ENCODE measurements at regions not wholly inside any gene's neighbourhood (a gene's known extent, or its start where the extent isn't known, plus 50 kb on each side); places are given as distances from the start of the nearest gene placed in this dataset.

GRCh38 chr18:30343090-30343489 lies 699.5 kb downstream of the DSC3 start:
- no peak for DNase-seq
- no peak overlapping the region for H3K27ac Mint-ChIP-seq
- ChIA-PET POLR2A (no interaction called here), CTCF (no interaction called here)
- H3K4me1 Mint-ChIP-seq, result no peaks in the 10 kb centered on the region
- no peaks in the 10 kb centered on the region for H3K36me3 Mint-ChIP-seq (ENCODE audit: low read depth)
- no peak overlapping the region for H3K4me3 Mint-ChIP-seq
- H3K27me3 Mint-ChIP-seq, result no peaks in the 10 kb centered on the region
- peaks cover 2% of the 10 kb centered on the region for H3K9me3 Mint-ChIP-seq

- Mint-ChIP-seq H3K27me3 (no peaks in the 10 kb centered on the region), H3K4me1 (no peaks in the 10 kb centered on the region), H3K4me3 (no peak overlapping the region), H3K36me3 (ENCODE audit: low read depth) (no peaks in the 10 kb centered on the region), H3K9me3 (peaks cover 2% of the 10 kb centered on the region), H3K27ac (no peak overlapping the region)
- ChIA-PET POLR2A (no interaction called here), CTCF (no interaction called here)
- DNase-seq, result no peak
These were observed 699.9 kb downstream of the DSC3 start for GRCh38 chr18:30342675-30343074.

GRCh38 chr18:30334781-30335180 lies 707.8 kb downstream of the DSC3 start:
- Mint-ChIP-seq H3K4me3 (no peak overlapping the region), H3K9me3 (no peaks in the 10 kb centered on the region), H3K27ac (no peak overlapping the region), H3K36me3 (ENCODE audit: low read depth) (no peaks in the 10 kb centered on the region), H3K4me1 (no peaks in the 10 kb centered on the region), H3K27me3 (no peaks in the 10 kb centered on the region)
- ChIA-PET POLR2A (no interaction called here), CTCF (no interaction called here)
- DNase-seq, result no peak

DNA sequence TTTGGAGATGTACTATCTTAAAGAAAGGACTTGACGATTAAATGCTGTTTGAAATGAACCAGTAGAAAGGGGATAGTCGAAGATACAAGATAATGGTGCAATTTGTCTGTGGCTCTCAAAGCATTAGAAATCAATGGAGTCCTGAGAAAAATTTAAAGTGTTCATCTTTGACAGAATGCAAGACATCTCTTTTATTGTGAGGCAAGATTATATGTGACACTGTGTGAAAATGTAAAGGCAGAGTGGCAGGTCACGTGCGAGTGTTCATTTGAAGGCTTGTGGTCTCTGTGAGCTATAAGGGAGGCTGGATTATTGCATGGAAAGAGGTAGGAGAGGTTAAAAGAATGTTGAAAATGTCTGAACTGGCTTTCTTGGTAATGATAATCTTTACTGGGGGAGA lies 709.2 kb downstream of the DSC3 start:
- no peaks in the 10 kb centered on the region for H3K4me1 Mint-ChIP-seq
- no peak for DNase-seq
- POLR2A ChIA-PET, result no interaction called here
- H3K36me3 Mint-ChIP-seq (ENCODE audit: low read depth), result no peaks in the 10 kb centered on the region
- no peaks in the 10 kb centered on the region for H3K9me3 Mint-ChIP-seq
- CTCF ChIA-PET, result no interaction called here
- no peaks in the 10 kb centered on the region for H3K27me3 Mint-ChIP-seq
- no peak overlapping the region for H3K4me3 Mint-ChIP-seq
- no peak overlapping the region for H3K27ac Mint-ChIP-seq

GRCh38 chr18:30328839-30329238 lies 713.7 kb downstream of the DSC3 start:
- H3K36me3 Mint-ChIP-seq (ENCODE audit: low read depth), result no peaks in the 10 kb centered on the region
- CTCF ChIA-PET, result no interaction called here
- H3K4me1 Mint-ChIP-seq, result no peaks in the 10 kb centered on the region
- H3K27ac Mint-ChIP-seq, result no peak overlapping the region
- H3K4me3 Mint-ChIP-seq, result no peak overlapping the region
- no peaks in the 10 kb centered on the region for H3K9me3 Mint-ChIP-seq
- POLR2A ChIA-PET, result no interaction called here
- H3K27me3 Mint-ChIP-seq, result no peaks in the 10 kb centered on the region
- no peak for DNase-seq

GRCh38 chr18:30302181-30302580 lies 740.4 kb downstream of the DSC3 start:
- CTCF ChIA-PET, result no interaction called here
- no peaks in the 10 kb centered on the region for H3K27me3 Mint-ChIP-seq
- DNase-seq, result no peak
- POLR2A ChIA-PET, result no interaction called here
- no peaks in the 10 kb centered on the region for H3K36me3 Mint-ChIP-seq (ENCODE audit: low read depth)
- no peak overlapping the region for H3K4me3 Mint-ChIP-seq
- H3K9me3 Mint-ChIP-seq, result peaks cover 5% of the 10 kb centered on the region
- H3K27ac Mint-ChIP-seq, result no peak overlapping the region
- no peaks in the 10 kb centered on the region for H3K4me1 Mint-ChIP-seq

GRCh38 chr18:30298769-30299168 lies 743.8 kb downstream of the DSC3 start:
- Mint-ChIP-seq H3K36me3 (ENCODE audit: low read depth) (no peaks in the 10 kb centered on the region), H3K9me3 (peaks cover 5% of the 10 kb centered on the region), H3K4me3 (no peak overlapping the region), H3K27ac (no peak overlapping the region), H3K27me3 (no peaks in the 10 kb centered on the region), H3K4me1 (no peaks in the 10 kb centered on the region)
- POLR2A ChIA-PET, result no interaction called here
- CTCF ChIA-PET, result no interaction called here
- DNase-seq, result no peak

- ChIA-PET CTCF (no interaction called here), POLR2A (no interaction called here)
- no peak overlapping the region for H3K27ac Mint-ChIP-seq
- no peaks in the 10 kb centered on the region for H3K27me3 Mint-ChIP-seq
- no peaks in the 10 kb centered on the region for H3K36me3 Mint-ChIP-seq (ENCODE audit: low read depth)
- DNase-seq, result no peak
- no peaks in the 10 kb centered on the region for H3K4me1 Mint-ChIP-seq
- H3K4me3 Mint-ChIP-seq, result no peak overlapping the region
- no peaks in the 10 kb centered on the region for H3K9me3 Mint-ChIP-seq
These were observed 753.7 kb downstream of the DSC3 start for GRCh38 chr18:30288662-30289414.

GRCh38 chr18:30280861-30281470 lies 761.6 kb downstream of the DSC3 start:
- ChIA-PET CTCF (no interaction called here), POLR2A (no interaction called here)
- Mint-ChIP-seq H3K9me3 (no peaks in the 10 kb centered on the region), H3K27me3 (no peaks in the 10 kb centered on the region), H3K4me3 (no peak overlapping the region), H3K36me3 (ENCODE audit: low read depth) (no peaks in the 10 kb centered on the region), H3K27ac (no peak overlapping the region), H3K4me1 (no peaks in the 10 kb centered on the region)
- peak; percentile 9 for DNase-seq

DNA sequence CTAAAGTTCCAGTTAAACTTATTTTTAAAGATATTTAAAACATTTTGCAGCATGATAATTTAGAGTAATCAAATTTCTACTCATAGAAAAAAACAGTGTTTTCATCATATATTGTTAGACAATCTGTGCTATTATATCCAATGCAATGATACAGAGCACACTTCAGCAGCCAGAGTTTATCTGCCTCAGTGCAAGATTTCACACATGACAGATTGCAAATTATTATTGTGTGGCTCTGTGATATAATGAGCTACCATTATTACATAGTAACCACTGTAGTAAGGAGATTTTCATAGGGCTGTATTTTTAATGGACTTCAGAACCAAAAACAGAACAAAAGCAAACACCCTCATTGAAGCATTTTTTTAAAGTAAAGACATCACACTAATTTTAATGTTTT lies 762.4 kb downstream of the DSC3 start:
- ChIA-PET POLR2A (no interaction called here), CTCF (interaction anchor here (0.6 kb wide), 1 partner anchor 431 kb away, joined by 3 read pairs; no protein-coding TSS in a partner anchor)
- Mint-ChIP-seq H3K9me3 (no peaks in the 10 kb centered on the region), H3K27me3 (no peaks in the 10 kb centered on the region), H3K4me3 (no peak overlapping the region), H3K4me1 (no peaks in the 10 kb centered on the region), H3K36me3 (ENCODE audit: low read depth) (no peaks in the 10 kb centered on the region), H3K27ac (no peak overlapping the region)
- no peak for DNase-seq

DNA sequence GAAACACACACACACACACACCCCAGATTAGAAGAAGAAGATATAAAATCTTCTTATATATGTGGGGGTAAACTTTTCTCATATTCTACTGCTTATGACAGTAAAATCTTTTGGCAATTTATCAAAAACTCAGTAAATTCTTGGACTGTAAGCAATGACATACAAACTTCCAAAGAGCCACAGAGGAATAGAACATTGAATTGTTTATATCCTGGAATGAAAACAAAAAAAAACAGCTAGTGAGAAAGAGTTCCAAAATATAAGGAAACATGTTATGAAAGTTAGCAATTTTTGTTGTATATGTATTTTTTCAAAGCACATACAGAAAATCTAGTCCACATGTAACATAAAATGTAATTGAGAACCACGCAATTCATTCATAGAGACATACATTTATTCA lies 764.9 kb downstream of the DSC3 start:
- no peaks in the 10 kb centered on the region for H3K27me3 Mint-ChIP-seq
- no peak overlapping the region for H3K27ac Mint-ChIP-seq
- H3K36me3 Mint-ChIP-seq (ENCODE audit: low read depth), result no peaks in the 10 kb centered on the region
- CTCF ChIA-PET, result no interaction called here
- no peaks in the 10 kb centered on the region for H3K9me3 Mint-ChIP-seq
- no peaks in the 10 kb centered on the region for H3K4me1 Mint-ChIP-seq
- DNase-seq, result no peak
- POLR2A ChIA-PET, result no interaction called here
- H3K4me3 Mint-ChIP-seq, result no peak overlapping the region

DNA sequence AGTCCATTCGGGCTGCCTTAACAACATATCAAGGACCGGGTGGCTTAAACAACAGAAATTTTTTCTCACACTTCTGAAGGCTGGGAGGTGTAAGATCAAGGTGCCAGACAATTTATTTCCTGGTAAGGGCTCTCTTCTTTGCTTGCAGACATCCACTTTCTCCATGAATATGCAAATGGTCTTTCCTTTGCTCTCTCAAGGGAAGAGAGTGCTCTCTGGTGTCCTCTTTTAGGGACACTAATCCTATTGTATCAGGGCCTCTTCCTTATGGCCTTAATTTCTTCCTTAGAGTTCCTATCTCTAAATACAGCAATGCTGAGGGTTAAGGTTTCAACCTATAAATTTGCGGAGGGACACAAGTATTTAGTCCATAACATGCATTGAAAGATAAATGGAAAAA lies 770.8 kb downstream of the DSC3 start:
- ChIA-PET POLR2A (no interaction called here), CTCF (no interaction called here)
- no peaks in the 10 kb centered on the region for H3K4me1 Mint-ChIP-seq
- no peak overlapping the region for H3K27ac Mint-ChIP-seq
- no peaks in the 10 kb centered on the region for H3K9me3 Mint-ChIP-seq
- no peak overlapping the region for H3K4me3 Mint-ChIP-seq
- no peaks in the 10 kb centered on the region for H3K36me3 Mint-ChIP-seq (ENCODE audit: low read depth)
- H3K27me3 Mint-ChIP-seq, result no peaks in the 10 kb centered on the region
- no peak for DNase-seq

- H3K36me3 Mint-ChIP-seq (ENCODE audit: low read depth), result no peaks in the 10 kb centered on the region
- H3K9me3 Mint-ChIP-seq, result peaks cover 2% of the 10 kb centered on the region
- POLR2A ChIA-PET, result no interaction called here
- no peak overlapping the region for H3K27ac Mint-ChIP-seq
- no peak for DNase-seq
- CTCF ChIA-PET, result no interaction called here
- no peaks in the 10 kb centered on the region for H3K4me1 Mint-ChIP-seq
- H3K27me3 Mint-ChIP-seq, result no peaks in the 10 kb centered on the region
- no peak overlapping the region for H3K4me3 Mint-ChIP-seq
These were observed 777.4 kb downstream of the DSC3 start for GRCh38 chr18:30265190-30265589.

GRCh38 chr18:30254331-30254730 lies 788.2 kb downstream of the DSC3 start:
- DNase-seq, result no peak
- CTCF ChIA-PET, result no interaction called here

More at GRCh38 chr18:30254331-30254730, 788.2 kb downstream of the DSC3 start:
- no peak overlapping the region for H3K4me3 Mint-ChIP-seq
- no peaks in the 10 kb centered on the region for H3K36me3 Mint-ChIP-seq (ENCODE audit: low read depth)
- H3K27ac Mint-ChIP-seq, result no peak overlapping the region
- no peaks in the 10 kb centered on the region for H3K9me3 Mint-ChIP-seq
- H3K4me1 Mint-ChIP-seq, result no peaks in the 10 kb centered on the region
- POLR2A ChIA-PET, result no interaction called here
- no peaks in the 10 kb centered on the region for H3K27me3 Mint-ChIP-seq

Data from activated CD4-positive, alpha-beta T cell treated with anti-CD3 and anti-CD28 coated beads, Interleukin-2, amount 10 ng/mL, durations not matched to agents 7 days and 5 days (primary cell).